ENCODE measurements at regions not wholly inside any gene's neighbourhood (a gene's known extent, or its start where the extent isn't known, plus 50 kb on each side); places are given as distances from the start of the nearest gene placed in this dataset.
"Not testable (repeated sequence)": the region's sequence is repeated elsewhere in the genome, so short reads cannot be mapped to it uniquely, and the experiment has no call there.

DNA sequence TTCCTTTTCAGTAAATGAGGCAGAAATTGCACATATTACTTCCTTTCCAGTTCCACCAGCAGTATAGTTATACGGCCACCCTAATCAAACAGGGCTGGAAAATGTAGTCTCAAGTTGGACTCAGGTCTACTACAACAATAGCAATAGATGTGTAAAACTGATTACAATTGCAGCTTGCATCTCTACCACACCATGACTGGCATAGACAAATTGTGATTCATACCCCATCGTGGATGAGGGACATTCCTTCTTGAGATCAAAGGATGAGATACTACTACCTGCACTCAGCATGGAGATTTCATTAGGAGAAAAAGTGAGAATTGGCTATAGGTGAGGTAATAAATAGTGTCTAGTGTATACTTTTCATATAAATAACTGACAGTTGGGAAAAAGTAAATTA, 1220.8 kb downstream of the TYW1 start:
- no peak overlapping the region for H3K27ac ChIP-seq (ENCODE audit: low read depth in 2 of 2, low read length in 2 of 2)
- DNase-seq = no peak
- no peak overlapping the region for H3K4me3 ChIP-seq (ENCODE audit: low read length in 3 of 3)
- FAIRE-seq = no peak
- no peaks in the 10 kb centered on the region for H3K4me1 ChIP-seq (ENCODE audit: control insufficient read depth in 2 of 3, insufficient read depth in 2 of 3, low read depth in 1 of 3, low read length in 3 of 3)
- H3K9ac ChIP-seq (ENCODE audit: low read length in 3 of 3) = no peak overlapping the region
- no peaks in the 10 kb centered on the region for H3K27me3 ChIP-seq (ENCODE audit: control insufficient read depth, insufficient read depth, low read length)
- TF ChIP-seq, protein P1, sequence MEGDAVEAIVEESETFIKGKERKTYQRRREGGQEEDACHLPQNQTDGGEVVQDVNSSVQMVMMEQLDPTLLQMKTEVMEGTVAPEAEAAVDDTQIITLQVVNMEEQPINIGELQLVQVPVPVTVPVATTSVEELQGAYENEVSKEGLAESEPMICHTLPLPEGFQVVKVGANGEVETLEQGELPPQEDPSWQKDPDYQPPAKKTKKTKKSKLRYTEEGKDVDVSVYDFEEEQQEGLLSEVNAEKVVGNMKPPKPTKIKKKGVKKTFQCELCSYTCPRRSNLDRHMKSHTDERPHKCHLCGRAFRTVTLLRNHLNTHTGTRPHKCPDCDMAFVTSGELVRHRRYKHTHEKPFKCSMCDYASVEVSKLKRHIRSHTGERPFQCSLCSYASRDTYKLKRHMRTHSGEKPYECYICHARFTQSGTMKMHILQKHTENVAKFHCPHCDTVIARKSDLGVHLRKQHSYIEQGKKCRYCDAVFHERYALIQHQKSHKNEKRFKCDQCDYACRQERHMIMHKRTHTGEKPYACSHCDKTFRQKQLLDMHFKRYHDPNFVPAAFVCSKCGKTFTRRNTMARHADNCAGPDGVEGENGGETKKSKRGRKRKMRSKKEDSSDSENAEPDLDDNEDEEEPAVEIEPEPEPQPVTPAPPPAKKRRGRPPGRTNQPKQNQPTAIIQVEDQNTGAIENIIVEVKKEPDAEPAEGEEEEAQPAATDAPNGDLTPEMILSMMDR (IDR thresholded peaks at IDR 0.05; ENCODE audit: borderline replicate concordance, extremely low read depth, insufficient read depth) = no peak
- intact Hi-C loops (cut with DNase I) = no loop called here
- H3K9me3 ChIP-seq (ENCODE audit: control insufficient read depth in 2 of 3, insufficient read depth in 1 of 3, low read length in 3 of 3) = no peaks in the 10 kb centered on the region
- no peaks in the 10 kb centered on the region for H3K36me3 ChIP-seq (ENCODE audit: control insufficient read depth in 2 of 3, insufficient read depth in 3 of 3, low read length in 3 of 3)

DNA sequence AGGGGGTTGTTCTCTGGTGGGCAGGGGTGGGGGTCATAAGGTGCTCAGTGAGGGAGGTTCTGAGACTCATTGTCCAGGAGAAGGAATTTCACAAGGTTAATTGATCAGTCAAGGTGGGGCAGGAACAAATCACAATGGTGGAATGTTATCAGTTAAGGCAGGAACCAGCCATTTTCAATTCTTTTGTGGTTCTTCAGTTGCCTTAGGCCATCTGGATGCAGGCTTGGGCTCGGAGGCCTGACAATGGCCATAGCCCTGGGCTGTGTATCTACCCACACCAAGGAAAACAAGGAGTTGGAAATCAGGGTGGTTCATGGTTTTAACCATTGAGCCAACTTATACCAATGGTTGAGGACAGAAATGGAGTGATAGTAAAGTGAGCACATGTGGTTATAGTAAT, 1221.8 kb downstream of the TYW1 start:
- intact Hi-C loops (cut with DNase I) = no loop called here
- no peak overlapping the region for H3K4me3 ChIP-seq (ENCODE audit: low read length in 3 of 3)
- no peaks in the 10 kb centered on the region for H3K4me1 ChIP-seq (ENCODE audit: control insufficient read depth in 2 of 3, insufficient read depth in 2 of 3, low read depth in 1 of 3, low read length in 3 of 3)
- H3K36me3 ChIP-seq (ENCODE audit: control insufficient read depth in 2 of 3, insufficient read depth in 3 of 3, low read length in 3 of 3) = no peaks in the 10 kb centered on the region
- TF ChIP-seq, protein P1 (IDR thresholded peaks at IDR 0.05; ENCODE audit: borderline replicate concordance, extremely low read depth, insufficient read depth) = no peak
- no peaks in the 10 kb centered on the region for H3K9me3 ChIP-seq (ENCODE audit: control insufficient read depth in 2 of 3, insufficient read depth in 1 of 3, low read length in 3 of 3)
- no peaks in the 10 kb centered on the region for H3K27me3 ChIP-seq (ENCODE audit: control insufficient read depth, insufficient read depth, low read length)
- FAIRE-seq = no peak
- H3K9ac ChIP-seq (ENCODE audit: low read length in 3 of 3) = no peak overlapping the region
- no peak overlapping the region for H3K27ac ChIP-seq (ENCODE audit: low read depth in 2 of 2, low read length in 2 of 2)
- no peak for DNase-seq

DNA sequence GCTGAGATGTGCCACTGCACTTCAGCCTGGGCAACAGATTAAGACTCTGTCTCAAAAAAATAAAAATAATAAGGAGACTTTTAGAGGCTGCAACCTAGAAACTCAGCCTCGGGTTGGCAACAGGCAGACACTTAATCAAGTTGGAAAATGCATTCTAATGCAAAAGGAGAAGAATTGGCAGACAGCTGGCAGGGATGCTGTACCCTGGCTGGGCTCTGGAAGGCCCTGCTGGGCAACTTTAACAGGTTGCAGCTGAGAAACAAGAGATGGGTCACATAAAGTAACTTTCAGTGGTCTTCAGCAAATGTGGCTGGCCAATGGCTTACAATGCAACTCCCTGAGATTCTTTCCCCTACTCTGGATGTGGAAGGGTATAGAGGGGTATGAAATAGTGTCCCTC, 1225.7 kb downstream of the TYW1 start:
- Histone ChIP-seq H3K4me1 (ENCODE audit: control insufficient read depth in 2 of 3, insufficient read depth in 2 of 3, low read depth in 1 of 3, low read length in 3 of 3) (no peaks in the 10 kb centered on the region), H3K4me3 (ENCODE audit: low read length in 3 of 3) (no peak overlapping the region), H3K9me3 (ENCODE audit: control insufficient read depth in 2 of 3, insufficient read depth in 1 of 3, low read length in 3 of 3) (no peaks in the 10 kb centered on the region), H3K9ac (ENCODE audit: low read length in 3 of 3) (no peak overlapping the region), H3K27me3 (ENCODE audit: control insufficient read depth, insufficient read depth, low read length) (no peaks in the 10 kb centered on the region), H3K27ac (ENCODE audit: low read depth in 2 of 2, low read length in 2 of 2) (no peak overlapping the region), H3K36me3 (ENCODE audit: control insufficient read depth in 2 of 3, insufficient read depth in 3 of 3, low read length in 3 of 3) (no peaks in the 10 kb centered on the region)
- intact Hi-C loops (cut with DNase I) = no loop called here
- TF ChIP-seq, protein P1 (IDR thresholded peaks at IDR 0.05; ENCODE audit: borderline replicate concordance, extremely low read depth, insufficient read depth) = no peak
- FAIRE-seq = no peak
- no peak for DNase-seq

DNA sequence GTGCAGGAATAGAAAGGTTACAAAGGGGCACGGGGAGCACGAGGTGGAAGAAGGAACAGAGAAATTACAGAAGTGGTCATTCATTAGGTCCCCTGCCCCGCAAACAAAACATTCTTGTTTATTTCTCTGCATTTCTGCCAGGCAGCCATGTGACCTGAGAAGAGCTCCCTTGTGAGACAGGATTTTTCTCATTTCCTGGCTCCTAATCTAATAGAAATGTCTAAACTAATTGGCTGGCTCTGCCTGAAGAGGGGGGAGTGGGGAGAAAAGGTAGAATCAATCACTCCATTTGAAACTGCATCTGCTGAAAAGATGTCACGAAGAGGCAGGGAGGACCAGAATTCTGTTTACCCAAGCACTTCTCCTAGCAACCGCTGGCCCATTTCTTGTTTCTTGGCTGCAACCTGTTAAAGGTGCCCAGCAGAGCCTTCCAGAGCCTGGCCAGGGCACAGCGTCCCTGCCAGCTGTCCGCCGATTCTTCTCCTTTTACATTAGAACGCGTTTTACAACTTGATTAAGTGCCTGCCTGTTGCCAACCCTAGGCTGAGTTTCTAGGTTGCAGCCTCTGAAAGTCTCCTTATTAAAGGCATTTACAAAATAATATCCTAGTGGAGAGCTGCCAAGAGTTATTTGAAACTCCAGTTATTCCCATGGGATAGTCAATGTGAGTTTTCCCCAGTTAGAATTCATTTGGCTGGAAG, 1227.6 kb downstream of the TYW1 start:
- H3K4me3 ChIP-seq (ENCODE audit: low read length in 3 of 3) = no peak overlapping the region
- TF ChIP-seq, protein P1 (IDR thresholded peaks at IDR 0.05; ENCODE audit: borderline replicate concordance, extremely low read depth, insufficient read depth) = no peak
- H3K9me3 ChIP-seq (ENCODE audit: control insufficient read depth in 2 of 3, insufficient read depth in 1 of 3, low read length in 3 of 3) = no peaks in the 10 kb centered on the region
- no peak overlapping the region for H3K9ac ChIP-seq (ENCODE audit: low read length in 3 of 3)
- no peaks in the 10 kb centered on the region for H3K27me3 ChIP-seq (ENCODE audit: control insufficient read depth, insufficient read depth, low read length)
- no peak overlapping the region for H3K27ac ChIP-seq (ENCODE audit: low read depth in 2 of 2, low read length in 2 of 2)
- intact Hi-C loops (cut with DNase I) = no loop called here
- H3K36me3 ChIP-seq (ENCODE audit: control insufficient read depth in 2 of 3, insufficient read depth in 3 of 3, low read length in 3 of 3) = no peaks in the 10 kb centered on the region
- no peak for FAIRE-seq
- no peaks in the 10 kb centered on the region for H3K4me1 ChIP-seq (ENCODE audit: control insufficient read depth in 2 of 3, insufficient read depth in 2 of 3, low read depth in 1 of 3, low read length in 3 of 3)
- peak in 4 of 5 donors; percentile 61 to 82 (median 72) for DNase-seq

DNA sequence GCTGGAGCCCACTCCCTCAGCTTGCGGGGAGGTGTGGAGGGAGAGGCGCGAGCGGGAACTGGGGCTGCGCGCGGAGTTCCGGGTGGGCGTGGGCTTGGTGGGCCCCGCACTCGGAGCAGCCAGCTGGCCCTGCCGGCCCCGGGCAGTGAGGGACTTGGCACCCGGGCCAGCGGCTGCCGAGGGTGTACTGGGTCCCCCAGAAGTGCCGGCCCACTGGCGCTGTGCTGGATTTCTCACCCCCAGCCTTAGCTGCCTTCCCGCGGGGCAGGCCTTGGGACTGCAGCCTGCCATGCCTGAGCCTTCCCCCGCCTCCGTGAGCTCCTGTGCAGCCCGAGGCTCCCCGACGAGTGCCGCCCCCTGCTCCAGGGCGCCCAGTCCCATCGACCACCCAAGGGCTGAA, 1234.4 kb downstream of the TYW1 start:
- H3K4me3 ChIP-seq (ENCODE audit: low read length in 3 of 3); H3K9ac ChIP-seq (ENCODE audit: low read length in 3 of 3); H3K4me1 ChIP-seq (ENCODE audit: control insufficient read depth in 2 of 3, insufficient read depth in 2 of 3, low read depth in 1 of 3, low read length in 3 of 3); intact Hi-C loops (cut with DNase I); DNase-seq; H3K27me3 ChIP-seq (ENCODE audit: control insufficient read depth, insufficient read depth, low read length); FAIRE-seq; H3K9me3 ChIP-seq (ENCODE audit: control insufficient read depth in 2 of 3, insufficient read depth in 1 of 3, low read length in 3 of 3); H3K36me3 ChIP-seq (ENCODE audit: control insufficient read depth in 2 of 3, insufficient read depth in 3 of 3, low read length in 3 of 3); H3K27ac ChIP-seq (ENCODE audit: low read depth in 2 of 2, low read length in 2 of 2): not testable (repeated sequence)

All from kidney (tissue), 13 donors.